Omental fat pad (tissue), 1 donor: ENCODE measurements at regions not wholly inside any gene's neighbourhood (a gene's known extent, or its start where the extent isn't known, plus 50 kb on each side); places are given as distances from the start of the nearest gene placed in this dataset.
A peak's percentile ranks its signal among the peaks of the same experiment; 100 is the strongest.
"Not testable (repeated sequence)": the region's sequence is repeated elsewhere in the genome, so short reads cannot be mapped to it uniquely, and the experiment has no call there.

Source experiments
- ATAC-seq: fragments of 150-250 bp; one replicate; pipeline ENCODE4 v1.9.1; 2016; ENCODE audit warnings: mild to moderate bottlenecking, moderate library complexity; ENCODE audit not compliant: low FRiP score
- DNase-seq: peaks from one replicate; pipeline ENCODE4 v3.0.0-alpha.2; 2019; ENCODE audit warnings: low spot score

DNA sequence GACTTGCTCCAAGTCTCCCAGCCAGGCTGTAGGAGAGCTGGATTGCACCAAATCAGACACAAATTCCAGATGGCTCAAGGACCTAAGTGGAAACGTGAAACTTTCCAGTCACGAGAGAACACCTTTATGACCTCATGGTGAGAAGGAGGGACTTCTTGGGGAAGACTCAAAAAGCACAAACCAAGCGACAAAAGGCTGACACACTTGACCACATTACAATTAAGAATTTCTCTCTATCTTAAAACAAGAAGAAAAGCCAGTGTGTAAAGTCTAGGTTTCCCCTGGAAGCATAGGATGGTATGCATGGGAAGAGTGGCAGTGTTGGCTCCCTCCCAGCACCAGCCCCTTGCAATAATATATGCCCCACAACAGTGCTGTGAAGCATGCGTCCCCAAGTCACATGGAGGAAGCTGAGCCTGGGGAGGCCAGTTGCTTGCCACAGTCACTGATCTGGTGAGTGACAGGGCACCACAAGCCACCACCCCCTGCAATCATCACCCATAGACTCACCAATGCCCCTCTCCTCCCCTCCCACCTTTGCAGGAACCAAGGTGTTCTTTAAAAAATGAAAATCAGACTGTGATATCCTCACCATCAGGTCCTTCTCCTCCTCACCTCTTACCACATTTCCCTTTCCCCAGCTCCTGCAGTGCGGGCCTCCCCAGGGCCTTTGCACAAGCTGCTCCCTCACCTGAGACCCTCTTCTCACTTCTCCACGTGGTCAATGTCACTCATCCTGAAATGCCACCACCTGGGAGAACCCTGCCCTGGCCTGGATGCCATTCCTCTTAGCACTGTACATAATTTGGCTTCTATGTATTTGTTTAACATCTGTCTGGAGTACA is 188.7 kb downstream of the BCL2L11 start:
- DNase-seq, ATAC-seq: not testable (repeated sequence)

DNA sequence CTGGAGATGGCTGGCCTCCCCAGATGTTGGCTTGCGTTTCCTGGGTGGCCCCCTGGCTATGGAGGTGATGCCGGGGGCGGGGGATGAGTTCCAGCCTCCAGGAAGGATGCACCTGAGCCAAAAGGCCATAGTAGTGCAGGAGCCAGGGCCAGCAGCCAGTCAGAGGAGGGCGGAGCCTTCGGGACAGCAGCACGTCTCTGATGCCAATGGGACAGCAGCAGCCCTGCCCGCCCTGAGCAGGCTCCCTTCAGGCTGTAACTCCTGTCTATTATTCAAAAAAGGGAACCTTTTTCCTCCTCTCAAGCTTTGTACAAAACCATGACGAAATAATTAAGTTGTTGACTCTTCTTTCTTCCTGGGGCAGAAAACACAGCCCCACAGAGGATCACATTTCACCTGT is 189.7 kb downstream of the BCL2L11 start:
- DNase-seq, ATAC-seq: not testable (repeated sequence)

DNA sequence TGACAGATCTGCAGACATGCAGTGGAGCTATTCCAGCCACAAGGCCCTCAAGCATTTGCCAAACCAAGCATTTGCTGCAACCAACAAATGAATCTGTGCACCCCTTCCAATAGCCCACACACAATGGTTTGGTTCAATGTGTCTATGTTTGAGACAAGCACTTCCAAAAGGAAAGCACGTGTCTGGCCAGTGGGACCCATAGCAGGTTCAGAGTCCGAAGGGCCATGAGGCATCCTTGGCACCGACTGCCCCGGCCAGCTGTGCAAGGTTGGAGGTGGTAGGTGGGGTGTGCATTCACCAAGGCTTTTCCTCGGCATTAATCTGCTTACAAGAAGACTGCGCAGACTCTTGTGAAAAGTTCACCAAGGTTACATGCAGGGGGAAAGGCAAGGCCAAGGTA is 190.9 kb downstream of the BCL2L11 start:
- not testable (repeated sequence) for ATAC-seq, DNase-seq

DNA sequence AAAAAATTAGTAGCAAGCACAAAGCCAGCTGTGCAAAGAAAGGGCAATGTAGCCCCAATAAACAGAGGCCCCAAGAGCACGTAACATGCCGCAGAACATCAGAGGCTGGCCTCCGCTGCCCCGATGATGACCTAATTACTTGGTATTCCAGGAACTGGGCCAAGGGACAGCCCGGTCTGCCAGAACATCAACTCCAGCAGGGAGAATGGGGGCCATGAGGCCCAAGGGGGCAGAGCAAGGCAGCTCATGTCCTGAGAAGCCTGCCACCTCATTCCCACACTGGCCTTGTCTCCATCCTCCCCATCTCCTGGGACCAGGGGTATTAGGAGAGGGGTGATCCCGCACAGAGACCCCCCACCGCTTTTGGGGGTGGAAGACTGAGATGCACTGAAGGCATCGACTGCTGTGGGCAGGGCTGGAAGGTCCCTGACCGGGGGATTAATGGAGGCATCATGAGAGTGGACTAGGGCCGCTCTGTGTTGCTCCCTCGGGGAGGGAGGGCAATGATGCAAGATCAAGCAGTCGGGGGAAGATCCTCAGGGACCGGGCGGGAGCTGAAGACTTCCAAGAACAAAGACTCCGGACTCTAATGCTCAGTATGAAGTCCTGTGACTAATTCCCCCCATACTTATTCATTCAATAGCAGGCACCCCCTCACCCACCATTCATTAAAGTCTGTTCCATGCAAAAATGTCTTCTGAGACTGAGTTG is 192.3 kb downstream of the BCL2L11 start:
- ATAC-seq = not testable (repeated sequence)
- peak; percentile 22 for DNase-seq

GRCh38 chr2:111313711-111314110 is 193.0 kb downstream of the BCL2L11 start:
- ATAC-seq, DNase-seq: not testable (repeated sequence)

DNA sequence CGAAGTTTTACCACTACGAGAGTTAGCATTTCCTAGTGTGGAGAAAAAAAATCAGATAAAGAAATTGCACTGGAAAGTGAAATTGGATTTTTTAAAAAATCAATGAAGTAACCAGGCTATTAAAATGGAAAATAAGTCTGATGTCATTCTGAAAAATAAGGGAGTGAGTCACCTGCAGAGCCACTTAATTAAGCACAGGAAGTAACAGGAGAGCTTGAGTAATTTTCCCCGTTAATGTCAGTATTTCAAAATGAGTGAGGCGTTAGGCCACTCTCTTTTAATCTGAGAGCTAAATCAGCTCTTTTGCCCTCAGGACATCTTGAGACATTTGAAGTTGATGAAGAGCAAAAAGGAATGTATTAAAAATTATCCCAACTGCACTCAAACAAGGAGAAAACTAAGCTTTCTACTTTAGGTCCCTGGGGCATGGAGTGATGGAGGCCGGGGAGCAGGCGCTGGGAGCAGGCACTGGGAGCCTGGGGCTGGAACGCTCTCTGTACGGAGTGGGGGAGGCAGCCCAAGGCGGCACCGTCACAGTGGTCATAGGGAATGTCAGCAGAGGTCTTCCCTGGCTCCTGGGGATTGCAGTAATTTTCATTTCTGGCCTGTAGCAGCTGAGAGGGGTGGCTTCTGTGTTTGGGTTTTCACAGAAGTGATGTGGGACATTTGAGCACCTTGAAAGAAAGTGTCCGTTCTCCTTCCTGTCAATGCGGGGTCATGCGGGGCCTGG is 194.6 kb downstream of the BCL2L11 start:
- DNase-seq, ATAC-seq: not testable (repeated sequence)

DNA sequence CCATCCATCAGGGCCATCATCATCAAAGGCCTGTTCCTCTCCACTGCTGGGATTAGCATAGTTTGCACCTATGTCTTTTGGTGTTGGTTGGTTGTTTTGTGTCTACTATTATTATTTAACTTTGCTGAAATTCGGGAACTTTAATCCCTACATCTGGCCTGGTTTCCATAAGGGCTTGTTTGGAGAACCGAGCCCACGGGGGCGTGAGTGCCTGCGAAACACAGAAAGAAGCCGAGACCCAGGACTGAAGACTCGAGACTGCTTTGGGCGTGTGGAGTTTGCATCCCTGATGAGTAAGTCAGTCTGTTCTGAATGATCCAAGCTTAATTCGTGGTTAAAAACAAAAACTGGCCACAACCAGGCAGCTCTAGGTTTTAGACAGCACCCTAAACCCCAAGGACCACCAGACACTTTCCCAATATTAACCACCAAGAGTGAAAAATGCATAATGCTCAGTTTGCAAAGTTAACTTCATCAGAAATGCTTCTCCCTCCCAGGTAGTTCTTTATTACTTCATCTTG is 195.6 kb downstream of the BCL2L11 start:
- ATAC-seq, DNase-seq: not testable (repeated sequence)

- ATAC-seq, DNase-seq: not testable (repeated sequence)
These were observed 196.3 kb downstream of the BCL2L11 start for GRCh38 chr2:111316881-111317549.

DNA sequence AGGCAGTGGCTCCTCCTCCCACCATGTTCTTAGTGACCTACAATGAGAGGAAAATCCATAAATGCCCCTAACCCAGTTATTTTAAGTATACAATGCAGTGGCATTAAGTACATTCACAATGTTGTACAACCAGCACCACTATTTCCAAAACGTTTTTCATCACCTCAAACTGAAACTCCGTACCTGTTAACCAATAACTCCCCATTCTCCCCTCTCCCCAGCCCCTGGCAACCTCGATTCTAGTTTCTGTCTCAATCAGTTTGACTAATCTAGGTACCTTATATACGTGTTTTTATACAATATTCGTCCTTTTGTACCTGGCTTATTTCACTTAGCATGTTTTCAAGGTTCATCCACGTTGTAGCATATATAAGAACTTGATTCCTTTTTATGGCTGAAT is 198.8 kb downstream of the BCL2L11 start:
- ATAC-seq, DNase-seq: not testable (repeated sequence)

- ATAC-seq = not testable (repeated sequence)
These were observed 199.6 kb downstream of the BCL2L11 start for GRCh38 chr2:111320264-111320663.

DNA sequence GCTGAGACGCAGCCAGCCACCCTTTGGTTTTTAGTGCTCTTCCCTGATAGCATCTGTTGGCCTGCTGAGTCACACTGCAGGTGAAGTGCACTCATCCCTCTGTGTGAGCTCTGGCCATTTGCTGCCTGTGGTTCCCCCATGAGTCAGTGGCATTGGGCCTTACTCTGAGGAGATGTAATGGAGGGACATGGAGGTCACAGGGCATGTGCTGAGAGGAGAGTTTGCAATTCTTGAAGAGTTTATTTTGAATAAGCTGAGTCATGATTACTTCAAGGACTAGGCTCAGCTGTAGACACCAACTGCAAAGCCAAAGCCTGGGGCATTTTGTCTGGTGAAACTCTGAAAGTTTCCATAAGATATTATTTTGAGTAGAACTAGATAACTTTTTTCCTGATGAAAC is 200.3 kb downstream of the BCL2L11 start:
- DNase-seq, ATAC-seq: not testable (repeated sequence)

More at GRCh38 chr2:111320264-111320663, 199.6 kb downstream of the BCL2L11 start:
- DNase-seq = not testable (repeated sequence)

DNA sequence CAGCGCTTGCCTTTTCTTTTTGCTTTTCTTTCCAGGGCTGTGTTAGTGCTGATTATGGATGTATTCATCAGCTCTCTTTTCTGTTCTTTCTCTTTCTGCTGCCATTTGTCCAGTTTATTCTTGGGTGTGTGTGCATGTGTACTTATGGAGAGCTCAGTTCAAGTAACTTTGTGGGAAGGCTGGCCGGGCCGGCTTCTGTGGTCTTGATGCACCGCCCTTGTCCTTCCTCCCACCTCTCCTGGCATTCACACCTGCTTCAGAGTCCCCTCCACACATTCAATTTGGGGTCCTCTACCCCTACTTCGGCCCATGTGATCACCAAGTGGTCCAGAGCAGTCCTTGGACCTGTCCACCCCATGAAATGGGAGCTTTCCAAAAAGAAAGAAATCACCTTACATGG is 202.7 kb downstream of the BCL2L11 start:
- not testable (repeated sequence) for ATAC-seq, DNase-seq

GRCh38 chr2:111327726-111328125 is 207.0 kb downstream of the BCL2L11 start:
- ATAC-seq, DNase-seq: not testable (repeated sequence)

DNA sequence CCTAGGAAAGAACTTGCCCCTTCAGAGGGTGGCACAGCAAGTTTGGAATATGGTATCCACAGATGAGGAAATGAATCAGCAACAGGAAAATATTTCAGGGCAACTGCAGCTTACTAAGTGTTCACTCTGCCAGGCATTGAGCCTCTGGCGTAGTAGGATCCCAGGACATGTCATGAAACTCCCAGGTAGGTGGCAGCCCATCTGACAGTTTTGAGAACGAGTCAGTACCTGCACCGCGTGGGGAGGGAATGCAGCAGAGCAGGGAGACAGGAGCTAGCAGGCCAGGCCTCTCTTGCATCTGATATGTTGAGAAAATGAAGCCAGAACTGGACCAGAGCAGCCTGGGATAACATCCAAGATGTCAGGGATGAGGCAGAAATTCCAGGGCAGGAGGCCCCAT is 208.6 kb downstream of the BCL2L11 start:
- not testable (repeated sequence) for ATAC-seq, DNase-seq

DNA sequence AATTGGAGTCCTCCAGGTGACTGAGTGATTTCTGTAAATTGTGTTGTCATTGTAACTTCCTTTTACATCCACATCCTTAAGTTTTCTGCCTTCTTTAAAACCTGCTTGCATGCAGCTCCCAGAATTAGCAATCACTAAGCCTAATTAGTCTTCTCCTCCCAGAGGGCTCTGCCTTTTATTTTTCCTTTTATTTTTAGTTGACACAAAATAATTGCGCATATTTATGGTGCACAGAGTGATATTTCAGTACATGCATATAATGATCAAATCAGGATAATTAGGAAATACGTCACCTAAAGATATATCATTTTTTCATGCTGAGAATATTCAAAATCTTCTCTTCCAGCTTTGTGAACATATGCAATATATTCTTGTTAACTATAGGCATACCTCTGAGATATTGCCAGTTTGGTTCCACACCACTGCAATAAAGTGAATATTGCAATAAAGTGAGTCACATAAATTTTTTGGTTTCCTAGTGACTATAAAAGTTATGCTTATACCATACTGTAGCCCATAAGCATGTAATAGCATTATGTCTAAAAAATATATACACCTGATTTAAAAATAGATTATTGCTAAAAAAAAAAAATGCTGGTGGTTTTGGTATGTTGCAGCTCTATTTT is 210.5 kb downstream of the BCL2L11 start:
- not testable (repeated sequence) for DNase-seq, ATAC-seq

GRCh38 chr2:111335220-111335907 is 214.7 kb downstream of the BCL2L11 start:
- peak; percentile 57 for ATAC-seq
- not testable (repeated sequence) for DNase-seq

GRCh38 chr2:111338474-111338873 is 217.8 kb downstream of the BCL2L11 start:
- ATAC-seq, DNase-seq: not testable (repeated sequence)

GRCh38 chr2:111339476-111339875 is 218.8 kb downstream of the BCL2L11 start:
- ATAC-seq, DNase-seq: not testable (repeated sequence)
